ENCODE measurements at regions not wholly inside any gene's neighbourhood (a gene's known extent, or its start where the extent isn't known, plus 50 kb on each side); places are given as distances from the start of the nearest gene placed in this dataset.
A peak's percentile ranks its signal among the peaks of the same experiment; 100 is the strongest.
"Not testable (repeated sequence)": the region's sequence is repeated elsewhere in the genome, so short reads cannot be mapped to it uniquely, and the experiment has no call there.

- no peak for DNase-seq
These were observed 64.1 kb downstream of the ZDHHC19 start for GRCh38 chr3:196147116-196147515.

DNA sequence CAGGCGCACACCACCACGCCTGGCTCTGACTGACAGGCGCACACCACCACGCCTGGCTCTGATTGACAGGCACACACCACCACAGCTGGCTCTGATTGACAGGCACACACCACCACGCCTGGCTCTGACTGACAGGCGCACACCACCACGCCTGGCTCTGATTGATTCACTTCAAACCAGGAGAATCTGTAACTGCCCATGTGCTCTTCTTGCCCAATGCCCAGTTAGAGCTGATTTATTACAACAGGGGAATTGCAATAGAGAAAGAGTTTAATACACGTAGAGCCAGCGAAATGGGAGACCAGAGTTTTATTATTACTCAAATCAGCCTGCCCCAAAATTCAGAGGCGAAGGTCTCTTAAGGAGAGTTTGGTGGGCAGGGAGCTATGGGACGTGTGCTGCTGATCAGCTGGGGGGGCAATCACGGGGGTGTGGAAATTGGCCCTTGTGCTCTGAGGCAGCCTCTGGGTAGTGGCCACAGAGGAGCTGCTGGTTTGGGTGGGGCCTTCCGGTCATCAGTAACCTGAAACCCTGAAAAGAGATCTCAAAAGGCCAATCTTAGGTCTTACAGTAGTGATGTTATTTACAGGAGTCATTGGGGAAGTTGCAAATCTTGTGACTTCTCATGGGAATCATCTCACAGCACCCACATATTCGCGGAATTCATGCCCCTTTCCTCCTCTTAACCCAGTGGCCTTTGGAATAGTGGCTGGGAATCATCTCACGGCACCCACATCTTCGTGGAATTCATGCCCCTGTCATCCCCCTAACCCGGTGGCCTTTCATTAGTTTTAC lies 63.8 kb upstream of the TFRC start:
- DNase-seq, result no peak

DNA sequence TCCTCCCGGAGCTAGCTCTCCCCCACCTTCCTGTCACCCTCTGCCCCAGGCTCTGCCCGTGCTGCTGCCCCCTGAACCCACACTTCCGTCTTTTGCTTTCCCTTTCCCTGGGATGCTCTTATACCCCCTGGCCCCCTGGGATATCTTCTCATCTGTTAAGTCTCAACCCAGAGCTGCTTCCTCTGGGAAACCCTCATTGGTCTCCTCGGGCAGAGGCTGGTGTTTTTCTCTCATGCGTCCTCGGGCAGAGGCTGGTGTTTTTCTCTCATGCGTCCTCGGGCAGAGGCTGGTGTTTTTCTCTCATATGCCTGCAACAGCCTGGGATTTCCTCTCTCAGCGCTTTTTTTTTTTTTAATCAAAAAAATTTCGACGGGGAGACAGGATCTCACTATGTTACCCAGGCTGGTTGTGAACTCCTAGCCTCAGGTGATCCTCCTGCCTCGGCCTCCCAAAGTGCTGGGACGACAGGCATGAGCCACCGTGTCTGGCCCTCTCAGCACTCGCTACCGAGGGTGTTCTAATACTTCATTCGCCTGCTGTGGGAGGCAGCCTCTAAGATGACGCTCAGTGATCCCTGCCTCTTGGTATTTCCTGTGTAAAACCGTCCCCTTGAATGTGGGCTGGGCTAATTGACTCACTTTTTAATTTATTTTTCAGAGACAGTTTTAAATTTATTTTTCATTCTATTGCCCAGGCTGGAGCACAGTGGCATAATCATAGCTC lies 62.7 kb upstream of the TFRC start:
- peak; percentile 46 for DNase-seq

DNA sequence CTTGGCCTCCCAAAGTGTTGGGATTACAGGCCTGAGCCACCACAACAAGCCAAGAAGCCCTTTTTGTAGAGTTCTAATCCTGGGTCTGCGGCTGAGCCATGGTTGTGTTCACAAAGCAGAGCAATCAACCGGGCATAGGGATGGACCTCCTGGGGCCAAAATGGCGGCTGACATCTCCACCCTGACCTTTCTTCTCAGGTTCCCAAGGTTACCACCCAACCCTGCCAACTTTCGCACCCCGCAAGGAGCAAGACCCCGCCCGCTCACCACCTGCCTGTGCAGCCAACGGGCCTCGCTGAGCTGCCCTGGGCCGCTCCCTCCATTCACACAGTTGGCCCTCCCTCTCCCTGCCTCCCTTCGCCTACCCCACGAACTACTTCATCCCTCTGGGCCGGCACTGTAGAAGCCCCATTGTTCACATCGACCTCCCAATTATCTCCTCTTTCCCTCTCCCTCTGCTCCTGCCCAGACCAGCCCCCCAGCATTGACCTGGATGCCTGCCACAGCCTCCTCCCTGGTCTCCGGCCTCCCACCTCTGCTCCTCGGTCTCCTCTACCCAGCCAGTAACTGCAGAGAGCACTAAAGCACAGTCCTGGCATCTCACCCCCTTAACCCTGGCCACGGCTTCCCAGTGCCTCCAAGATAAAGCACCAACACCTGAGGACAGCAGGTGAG lies 62.0 kb upstream of the TFRC start:
- no peak for DNase-seq

GRCh38 chr3:196142202-196142956 lies 60.5 kb upstream of the TFRC start:
- no peak for DNase-seq

GRCh38 chr3:196141866-196142201 lies 59.9 kb upstream of the TFRC start:
- DNase-seq, result no peak

GRCh38 chr3:196141052-196141865 lies 59.4 kb upstream of the TFRC start:
- DNase-seq, result no peak

GRCh38 chr3:196140224-196140623 lies 58.3 kb upstream of the TFRC start:
- DNase-seq, result no peak

GRCh38 chr3:196139281-196139680 lies 57.4 kb upstream of the TFRC start:
- no peak for DNase-seq

DNA sequence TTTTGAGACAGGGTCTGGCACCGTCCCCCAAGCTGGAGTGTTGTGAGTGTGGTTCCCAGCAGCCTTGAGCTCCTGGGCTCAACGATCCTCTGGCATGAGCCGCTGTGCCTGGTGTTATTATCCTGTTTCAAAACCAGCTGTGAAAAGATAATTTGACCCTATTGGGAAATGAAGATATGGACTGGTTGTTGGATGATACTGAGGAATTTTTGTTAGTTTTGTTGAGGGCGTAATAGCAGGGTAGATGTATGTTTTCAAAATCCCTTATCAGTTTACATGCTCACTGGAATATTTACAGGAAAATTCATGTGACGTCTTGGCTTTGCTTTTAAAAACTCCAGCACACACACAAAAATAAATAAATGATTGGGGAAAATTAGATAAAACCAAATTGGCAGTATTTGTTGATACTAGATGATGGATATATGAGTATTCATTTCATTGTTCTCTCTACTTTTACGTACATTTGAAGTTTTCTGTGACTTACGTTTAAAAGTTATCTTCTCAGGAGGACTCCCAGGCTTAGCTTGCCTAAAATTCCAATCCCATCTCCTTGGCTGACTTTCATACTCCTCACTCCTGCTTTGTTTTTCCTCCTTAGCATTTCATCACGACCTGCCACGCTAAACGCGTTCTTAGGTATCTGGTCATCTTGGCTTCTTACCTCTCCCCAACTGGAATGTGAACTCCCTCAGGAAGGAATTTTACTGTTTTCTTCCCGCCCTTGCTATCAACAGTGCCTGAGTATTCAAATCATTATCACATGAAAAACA lies 56.8 kb upstream of the TFRC start:
- DNase-seq, result peak; percentile 23

DNA sequence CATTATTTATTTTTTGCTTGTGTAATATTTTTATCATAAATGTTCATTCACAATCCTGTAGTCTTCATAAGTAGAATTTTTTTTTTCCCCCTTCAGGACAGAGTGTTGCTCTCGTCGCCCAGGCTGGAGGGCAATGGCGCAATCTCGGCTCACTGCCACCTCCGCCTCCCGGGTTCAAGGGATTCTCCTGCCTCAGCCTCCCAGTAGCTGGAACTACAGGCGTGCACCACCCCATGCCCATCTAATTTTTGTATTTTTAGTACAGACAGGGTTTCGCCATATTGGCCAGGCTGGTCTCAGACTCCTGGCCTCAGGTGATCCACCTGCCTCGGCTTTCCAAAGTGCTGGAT lies 54.7 kb upstream of the TFRC start:
- not testable (repeated sequence) for DNase-seq

DNA sequence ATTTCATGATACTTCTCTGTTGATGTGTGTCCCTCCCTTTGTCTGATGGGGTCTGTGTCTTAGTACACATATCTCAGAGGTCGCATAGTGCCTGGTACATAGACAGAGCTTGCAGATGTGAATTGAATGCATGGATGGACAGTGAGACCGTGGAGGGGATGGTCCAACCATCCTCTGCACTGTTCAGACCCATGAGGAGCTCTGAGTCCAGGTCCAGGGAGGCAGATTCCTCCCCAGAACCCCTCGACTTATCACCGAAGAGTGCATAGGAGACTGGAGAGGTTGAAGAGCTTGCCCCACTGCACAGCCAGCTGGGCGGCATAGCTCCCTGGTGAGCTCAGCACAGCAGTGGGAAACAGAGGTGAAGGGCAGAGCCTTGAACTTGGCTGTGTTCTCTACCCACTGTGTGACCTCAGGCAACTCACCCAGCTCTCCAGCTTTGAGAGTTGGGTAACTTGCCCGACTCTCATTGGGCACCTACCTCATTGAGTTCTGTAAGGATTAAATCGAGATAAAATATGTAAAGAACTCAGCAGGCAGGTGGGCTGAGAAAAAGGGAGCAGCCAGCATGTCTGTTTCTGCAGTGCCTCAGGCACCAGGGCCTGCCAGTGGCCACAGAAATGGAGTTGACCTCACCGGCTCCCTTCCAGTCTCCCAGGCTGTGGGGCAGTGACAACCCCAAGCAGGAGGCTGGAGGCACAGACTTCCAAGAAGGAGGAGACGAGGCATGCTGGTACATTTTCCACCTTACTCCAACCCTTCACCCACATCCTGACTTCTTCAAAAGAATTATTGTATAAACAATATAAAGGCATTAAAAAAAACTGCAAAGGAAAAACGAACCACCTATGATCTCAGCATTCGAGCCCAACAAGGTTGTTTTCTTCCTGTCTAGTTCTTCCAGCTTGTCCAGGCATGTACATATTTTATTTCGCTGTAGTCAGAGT lies 54.1 kb upstream of the TFRC start:
- DNase-seq, result no peak

- DNase-seq, result no peak
These were observed 52.8 kb upstream of the TFRC start for GRCh38 chr3:196134691-196135090.

DNA sequence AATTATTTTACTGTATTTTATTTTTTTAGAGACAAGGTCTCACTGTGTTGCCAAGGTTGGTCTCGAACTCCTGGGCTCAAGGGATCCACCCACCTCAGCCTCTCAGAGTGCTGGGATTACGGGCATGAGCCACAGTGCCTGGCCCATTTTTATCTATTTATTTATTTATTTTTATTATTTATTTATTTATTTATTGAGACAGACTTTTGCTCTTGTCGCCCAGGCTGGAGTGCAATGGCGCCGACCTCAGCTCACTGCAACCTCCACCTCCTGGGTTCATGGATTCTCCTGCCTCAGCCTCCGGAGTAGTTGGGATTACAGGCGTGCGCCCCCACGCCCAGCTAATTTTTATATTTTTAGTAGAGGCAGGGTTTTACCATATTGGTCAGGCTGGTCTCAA lies 52.0 kb upstream of the TFRC start:
- not testable (repeated sequence) for DNase-seq

GRCh38 chr3:196131921-196132320 lies 50.0 kb upstream of the TFRC start:
- DNase-seq, result no peak

Measured in fibroblast of skin of scalp (primary cell).